Osteocyte (in vitro differentiated cells): ENCODE measurements at regions not wholly inside any gene's neighbourhood (a gene's known extent, or its start where the extent isn't known, plus 50 kb on each side); places are given as distances from the start of the nearest gene placed in this dataset.

Source experiments
- DNase-seq: peaks from one replicate; pipeline ENCODE4 v3.0.0; 2021; ENCODE audit warnings: mixed read lengths; ENCODE audit not compliant: unreplicated experiment; ENCODE audit errors: extremely low spot score
- H3K27ac Mint-ChIP-seq: one replicate; pipeline ENCODE4 v1.8.0; 2021; ENCODE audit warnings: mild to moderate bottlenecking, mixed read lengths; ENCODE audit not compliant: unreplicated experiment
- H3K27me3 Mint-ChIP-seq: one replicate; pipeline ENCODE4 v1.8.0; 2021; ENCODE audit warnings: mixed read lengths; ENCODE audit not compliant: unreplicated experiment
- H3K36me3 Mint-ChIP-seq: one replicate; pipeline ENCODE4 v1.8.0; 2021; ENCODE audit warnings: mixed read lengths; ENCODE audit not compliant: unreplicated experiment
- H3K4me1 Mint-ChIP-seq: one replicate; pipeline ENCODE4 v1.8.0; 2021; ENCODE audit warnings: mixed read lengths; ENCODE audit not compliant: unreplicated experiment
- H3K4me3 Mint-ChIP-seq: one replicate; pipeline ENCODE4 v1.8.0; 2021; ENCODE audit warnings: mild to moderate bottlenecking, moderate library complexity, mixed read lengths; ENCODE audit not compliant: unreplicated experiment
- H3K9me3 Mint-ChIP-seq: one replicate; pipeline ENCODE4 v1.8.0; 2021; ENCODE audit warnings: mixed read lengths; ENCODE audit not compliant: unreplicated experiment
- CTCF ChIP-seq: fragments of 200-600 bp; sonication (generic); IDR thresholded peaks from 2 replicates; pipeline ENCODE4 v1.5.0; 2021; ENCODE audit warnings: antibody characterized with exemption, mild to moderate bottlenecking, moderate library complexity

- Mint-ChIP-seq H3K27me3 (peaks cover 18% of the 10 kb centered on the region), H3K4me1 (no peaks in the 10 kb centered on the region), H3K4me3 (no peak overlapping the region), H3K27ac (no peak overlapping the region), H3K36me3 (no peaks in the 10 kb centered on the region), H3K9me3 (no peaks in the 10 kb centered on the region)
- TF ChIP-seq CTCF, result no peak
- DNase-seq, result no peak
Observed at GRCh38 chr1:209010475-209011230, 572.9 kb upstream of the CAMK1G start.

DNA sequence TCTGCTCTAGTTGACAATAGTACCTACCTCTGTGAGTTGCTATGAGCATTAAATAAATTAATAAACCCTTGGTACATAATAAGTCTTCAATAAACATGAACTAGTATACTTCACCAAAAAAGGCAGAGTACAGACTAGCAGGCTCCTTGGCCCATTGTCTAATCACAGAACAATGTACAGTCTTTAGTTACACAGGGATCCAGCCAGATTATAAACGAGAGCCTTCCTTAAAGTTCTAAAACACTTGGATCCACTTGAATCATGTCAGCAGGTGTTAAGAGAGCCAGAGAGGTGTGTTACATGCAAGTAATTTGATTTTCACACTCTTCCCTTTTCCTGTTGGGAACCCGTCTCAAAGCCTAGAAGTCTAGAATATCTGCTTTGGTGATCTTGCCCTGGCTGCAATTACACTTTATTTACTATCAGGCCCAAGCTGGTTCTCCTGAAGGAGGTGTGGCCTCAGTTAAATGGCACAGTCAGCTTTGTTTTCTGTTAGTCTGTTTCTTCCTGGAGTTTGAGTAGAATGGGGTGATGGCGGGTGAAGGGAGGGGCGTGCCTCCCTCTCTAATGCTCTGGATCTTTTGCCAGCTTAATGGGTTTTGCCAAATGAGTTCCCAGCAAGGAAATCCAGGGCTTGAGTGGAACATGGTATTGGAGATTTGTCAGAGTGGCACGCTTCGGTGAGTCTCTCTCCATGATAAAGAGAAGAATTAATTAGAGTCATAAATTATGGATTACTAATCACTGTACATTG lies 570.9 kb upstream of the CAMK1G start:
- H3K27me3 Mint-ChIP-seq, result peaks cover 12% of the 10 kb centered on the region
- no peaks in the 10 kb centered on the region for H3K36me3 Mint-ChIP-seq
- H3K27ac Mint-ChIP-seq, result no peak overlapping the region
- DNase-seq, result no peak
- TF ChIP-seq CTCF, result no peak
- peaks cover 5% of the 10 kb centered on the region for H3K9me3 Mint-ChIP-seq
- no peak overlapping the region for H3K4me3 Mint-ChIP-seq
- no peaks in the 10 kb centered on the region for H3K4me1 Mint-ChIP-seq

- Mint-ChIP-seq H3K27ac (no peak overlapping the region), H3K4me3 (no peak overlapping the region), H3K9me3 (peaks cover 21% of the 10 kb centered on the region), H3K4me1 (no peaks in the 10 kb centered on the region), H3K27me3 (peaks cover 10% of the 10 kb centered on the region), H3K36me3 (no peaks in the 10 kb centered on the region)
- no peak for TF ChIP-seq CTCF
- no peak for DNase-seq
Observed at GRCh38 chr1:209015092-209015491, 568.4 kb upstream of the CAMK1G start.

DNA sequence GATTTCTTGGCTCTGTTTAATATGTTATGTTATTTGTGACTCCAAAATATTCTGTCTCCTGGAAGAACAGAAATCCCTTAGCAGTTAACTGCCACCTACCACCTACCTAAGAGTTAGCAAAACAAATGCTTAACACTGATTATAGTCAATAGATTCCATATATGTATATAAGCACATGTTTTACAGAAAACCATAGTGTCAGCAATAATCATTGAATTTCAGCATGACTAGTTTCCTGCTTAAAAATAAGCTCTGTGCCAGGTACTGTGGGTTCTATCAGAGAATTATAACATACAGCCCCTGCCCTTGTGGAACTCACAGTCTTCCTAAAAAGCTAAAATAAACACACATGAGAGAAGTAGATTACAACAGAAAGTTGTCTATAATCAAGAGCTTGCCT lies 561.9 kb upstream of the CAMK1G start:
- DNase-seq, result no peak
- no peak overlapping the region for H3K27ac Mint-ChIP-seq
- no peak for TF ChIP-seq CTCF
- peaks cover 18% of the 10 kb centered on the region for H3K27me3 Mint-ChIP-seq
- H3K4me3 Mint-ChIP-seq, result no peak overlapping the region
- H3K36me3 Mint-ChIP-seq, result no peaks in the 10 kb centered on the region
- H3K9me3 Mint-ChIP-seq, result peaks cover 21% of the 10 kb centered on the region
- H3K4me1 Mint-ChIP-seq, result no peaks in the 10 kb centered on the region

DNA sequence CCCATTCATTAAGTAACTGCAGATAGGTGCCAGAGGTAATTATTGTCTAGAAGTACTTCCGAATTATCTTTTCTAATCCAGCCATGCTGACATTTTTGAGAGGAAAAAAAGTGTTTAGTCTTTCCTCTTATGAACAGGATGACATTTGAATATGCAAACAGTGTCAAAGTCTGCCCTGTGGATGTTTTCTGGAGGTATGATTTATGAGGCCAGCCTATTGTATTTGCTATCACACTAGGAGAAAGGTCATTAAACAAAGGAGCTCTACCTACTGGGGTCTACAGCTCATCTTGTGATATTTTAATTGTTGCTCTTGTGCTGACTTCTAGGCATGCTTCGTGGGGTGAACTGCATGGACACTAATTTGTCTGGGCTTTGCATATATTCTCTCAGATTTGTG lies 559.7 kb upstream of the CAMK1G start:
- Mint-ChIP-seq H3K36me3 (no peaks in the 10 kb centered on the region), H3K27ac (no peak overlapping the region), H3K4me1 (no peaks in the 10 kb centered on the region), H3K27me3 (peaks cover 17% of the 10 kb centered on the region), H3K9me3 (peaks cover 10% of the 10 kb centered on the region), H3K4me3 (no peak overlapping the region)
- TF ChIP-seq CTCF, result no peak
- DNase-seq, result no peak
